Skin epidermis (tissue), 12 donors: ENCODE measurements at regions not wholly inside any gene's neighbourhood (a gene's known extent, or its start where the extent isn't known, plus 50 kb on each side); places are given as distances from the start of the nearest gene placed in this dataset.
A peak's percentile ranks its signal among the peaks of the same experiment; 100 is the strongest.

Experiments
- H3K27ac ChIP-seq, 21 experiments: fragments of 200-600 bp; sonication (generic) in 11 of 21; one replicate each; pipeline ENCODE4 v1.5.0; 2020; ENCODE audit warnings: mild to moderate bottlenecking in 3 of 21, inconsistent platforms in 2 of 21, moderate library complexity in 2 of 21
- H3K4me3 ChIP-seq, 7 experiments: fragments of 200-600 bp; sonication (generic) in 2 of 7; one replicate each; pipeline ENCODE4 v1.5.0; 2020; ENCODE audit warnings: inconsistent platforms in 2 of 7, mild to moderate bottlenecking in 2 of 7, moderate library complexity in 1 of 7

DNA sequence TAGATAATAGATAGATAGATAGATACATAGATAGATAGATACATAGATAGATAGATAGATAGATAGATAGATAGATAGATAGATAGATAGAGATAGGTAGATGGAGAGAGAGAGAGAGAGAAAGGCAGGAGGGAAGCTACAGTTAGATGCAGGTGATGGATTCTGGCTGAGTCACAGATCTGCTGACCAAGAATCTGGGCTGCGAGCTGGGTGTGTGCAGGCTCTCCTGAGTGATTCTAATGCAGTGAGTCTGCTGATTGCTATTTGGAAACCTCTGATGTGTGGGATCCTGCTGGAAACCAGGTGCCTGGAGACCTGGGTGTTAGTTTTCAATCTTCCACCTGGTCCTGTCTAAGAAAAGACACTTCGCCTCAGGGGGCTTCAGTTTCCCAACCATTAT lies 1441.8 kb downstream of the TBC1D22A start:
- no peak overlapping the region for H3K27ac ChIP-seq
- H3K4me3 ChIP-seq: no peak overlapping the region

DNA sequence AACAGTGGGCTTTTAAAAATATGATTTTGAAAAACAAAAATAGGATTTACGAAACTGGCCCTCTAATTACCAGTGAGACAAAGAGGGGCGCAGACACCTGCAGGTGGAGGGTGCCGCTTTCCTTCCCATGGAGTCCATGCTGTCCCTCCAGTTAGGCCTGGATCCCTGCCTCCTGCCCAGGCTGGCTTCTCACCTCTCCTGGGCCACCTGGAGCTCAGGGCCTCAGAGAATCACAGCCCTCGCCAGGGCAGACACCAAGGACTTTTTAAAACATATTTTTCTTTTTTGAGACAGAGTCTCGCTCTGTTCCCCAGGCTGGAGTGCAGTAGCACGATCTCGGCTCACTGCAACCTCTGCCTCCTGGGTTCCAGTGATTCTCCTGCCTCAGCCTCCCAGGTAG lies 1437.2 kb downstream of the TBC1D22A start:
- Histone ChIP-seq H3K4me3 (no peak overlapping the region), H3K27ac (no peak overlapping the region)

DNA sequence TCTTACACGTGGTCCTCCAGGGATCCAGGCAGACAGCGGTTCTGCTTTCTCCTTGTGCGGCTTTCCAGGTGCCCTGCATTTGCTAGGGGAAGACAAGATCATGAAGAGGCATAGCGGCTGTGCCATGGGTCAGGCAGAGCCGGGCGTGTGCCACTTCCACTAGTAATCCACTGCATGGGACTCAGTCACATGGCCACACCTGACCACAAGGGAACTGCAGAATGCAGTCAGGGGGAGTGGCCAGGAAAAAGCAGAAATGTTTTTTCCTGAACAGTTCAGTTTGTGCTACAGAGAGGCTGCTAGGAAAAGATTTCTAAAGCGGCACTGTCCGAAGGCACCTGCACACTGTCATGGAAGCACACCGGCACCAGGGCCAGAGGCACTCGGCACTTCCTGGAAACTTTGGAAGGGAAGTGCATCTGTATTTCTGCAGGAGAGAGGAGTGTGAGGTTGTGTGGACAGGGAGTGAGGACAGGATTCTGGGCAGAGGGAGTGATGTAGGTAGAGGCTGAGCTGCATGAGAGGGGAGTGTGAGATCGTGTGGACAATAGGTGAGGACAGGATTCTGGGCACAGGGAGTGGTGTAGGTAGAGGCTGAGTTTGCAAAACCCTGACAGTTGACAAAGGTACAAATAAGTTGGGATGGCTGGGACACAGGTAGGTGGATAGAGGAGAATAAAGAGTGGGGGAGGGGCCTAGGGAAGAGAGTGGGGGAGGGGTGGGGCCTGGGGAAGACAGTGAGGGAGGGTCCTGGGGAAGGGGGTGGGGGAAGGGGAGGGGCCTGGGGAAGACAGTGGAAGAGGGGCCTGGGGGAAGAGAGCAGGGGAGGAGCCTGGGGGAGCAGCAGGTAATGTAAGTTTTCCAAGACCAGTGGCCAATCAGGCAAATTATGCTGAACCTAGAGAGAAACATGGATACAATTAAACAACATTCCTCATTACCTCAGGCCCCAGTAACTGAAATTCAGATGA lies 1436.3 kb downstream of the TBC1D22A start:
- Histone ChIP-seq H3K27ac (no peak overlapping the region), H3K4me3 (no peak overlapping the region)

DNA sequence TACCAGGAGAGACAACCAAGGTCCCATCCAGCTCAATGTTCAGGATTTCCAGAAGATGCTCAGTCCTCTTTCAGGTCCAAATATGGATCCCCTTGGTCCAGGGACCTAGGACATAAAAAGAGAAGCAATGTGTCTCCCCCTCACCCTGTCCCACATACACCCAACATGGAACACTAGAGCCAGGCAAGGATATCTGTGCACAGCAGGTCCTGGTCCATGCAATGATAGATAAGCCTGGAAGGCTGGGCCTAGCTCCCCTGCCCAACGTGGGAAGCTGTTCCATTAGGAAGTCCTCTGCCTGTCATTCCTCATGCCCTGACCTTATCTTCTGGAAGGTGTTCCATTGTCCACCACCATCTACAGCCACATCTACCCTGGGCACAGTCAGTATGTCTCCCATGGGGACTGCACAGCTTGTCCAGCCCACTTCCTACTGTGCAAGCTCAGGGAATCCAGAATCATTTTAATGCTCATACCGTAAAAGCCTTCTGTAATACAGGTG lies 1434.8 kb downstream of the TBC1D22A start:
- Histone ChIP-seq H3K4me3 (no peak overlapping the region), H3K27ac (no peak overlapping the region)

DNA sequence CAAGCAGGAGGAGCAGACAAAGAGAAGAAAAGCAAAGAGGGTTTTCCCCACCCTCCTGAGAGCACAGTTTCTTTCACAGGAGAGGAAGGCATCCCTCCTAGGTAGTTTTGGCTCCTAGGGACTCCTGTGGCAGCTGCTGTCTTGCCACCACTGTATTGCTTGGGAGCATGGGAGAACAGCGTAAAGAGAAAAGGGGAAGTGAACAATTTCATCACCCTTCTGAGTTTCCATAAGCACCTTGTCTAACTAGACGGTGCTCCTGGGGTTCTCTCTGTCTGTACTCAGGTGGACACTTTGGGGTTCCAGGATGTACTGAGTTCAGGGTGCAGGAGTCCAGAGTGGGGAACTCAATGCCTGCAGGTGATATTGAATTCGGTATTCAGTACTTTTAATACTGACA lies 1430.5 kb downstream of the TBC1D22A start:
- H3K27ac ChIP-seq: no peak overlapping the region
- H3K4me3 ChIP-seq: no peak overlapping the region

DNA sequence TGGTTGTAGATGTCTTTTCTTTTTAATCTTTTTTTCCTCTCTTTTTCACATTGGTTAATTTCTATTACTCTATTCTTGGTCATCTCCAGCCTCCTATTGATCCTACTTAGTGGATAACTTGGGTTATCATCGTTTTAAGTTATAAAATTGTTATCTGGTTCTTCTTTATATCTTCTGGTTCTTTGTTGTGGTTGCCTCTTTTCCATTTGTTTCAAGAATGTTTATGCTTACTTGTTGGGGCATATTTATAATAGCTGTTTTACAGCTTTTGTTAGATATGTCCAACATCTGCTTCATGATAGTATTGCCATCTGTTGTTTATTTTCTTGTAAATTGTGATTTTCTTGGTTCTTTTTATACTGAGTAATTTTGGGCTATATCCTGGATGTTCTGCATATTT lies 1429.6 kb downstream of the TBC1D22A start:
- Histone ChIP-seq H3K27ac (no peak overlapping the region), H3K4me3 (no peak overlapping the region)

DNA sequence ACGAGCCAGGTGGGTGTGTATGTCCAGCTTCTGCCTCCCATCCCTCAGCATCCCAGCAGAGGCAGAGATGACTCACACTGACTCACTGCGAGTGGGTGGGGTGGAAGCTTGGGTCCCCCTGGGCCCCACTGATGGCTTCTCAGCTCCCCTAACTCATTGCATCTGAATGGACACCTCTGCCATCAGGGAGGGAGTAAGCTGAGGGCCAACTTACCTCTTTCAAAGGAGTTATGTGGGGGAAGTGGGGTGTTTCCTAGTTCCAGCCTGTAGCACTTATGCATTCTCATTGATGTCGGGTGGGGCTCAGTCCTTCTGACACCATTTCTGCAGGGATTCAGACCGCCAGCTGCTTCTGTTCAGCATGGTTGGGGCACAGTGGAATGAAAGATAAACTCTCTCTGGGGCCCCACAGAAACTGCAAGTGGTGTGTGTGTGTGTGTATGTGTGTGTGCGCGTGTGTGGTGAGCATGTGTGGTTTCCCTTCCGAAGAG lies 1425.8 kb downstream of the TBC1D22A start:
- Histone ChIP-seq H3K27ac (no peak overlapping the region), H3K4me3 (no peak overlapping the region)

DNA sequence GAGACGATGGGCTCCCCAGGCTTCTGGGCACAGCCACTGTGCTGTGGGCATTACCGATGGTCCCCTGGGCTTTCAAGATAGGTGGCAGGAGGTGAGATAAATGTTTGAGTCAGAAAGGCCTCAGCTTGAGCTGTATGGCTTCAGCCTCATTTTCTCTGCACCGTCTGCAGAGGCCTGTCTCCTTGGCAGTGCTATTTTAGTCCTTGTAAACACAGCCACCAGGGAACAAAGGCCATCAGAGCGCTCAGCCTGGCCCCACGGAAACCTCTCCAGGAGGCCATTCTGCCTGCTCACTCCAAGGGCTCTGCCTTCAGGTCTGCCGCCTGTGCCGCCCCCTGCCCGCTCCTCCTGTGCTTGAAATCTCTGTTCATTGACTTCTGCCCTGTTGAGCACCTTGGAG lies 1424.9 kb downstream of the TBC1D22A start:
- H3K27ac ChIP-seq: peak overlapping the region in 1 of 21 experiments; percentile 33
- H3K4me3 ChIP-seq: no peak overlapping the region

DNA sequence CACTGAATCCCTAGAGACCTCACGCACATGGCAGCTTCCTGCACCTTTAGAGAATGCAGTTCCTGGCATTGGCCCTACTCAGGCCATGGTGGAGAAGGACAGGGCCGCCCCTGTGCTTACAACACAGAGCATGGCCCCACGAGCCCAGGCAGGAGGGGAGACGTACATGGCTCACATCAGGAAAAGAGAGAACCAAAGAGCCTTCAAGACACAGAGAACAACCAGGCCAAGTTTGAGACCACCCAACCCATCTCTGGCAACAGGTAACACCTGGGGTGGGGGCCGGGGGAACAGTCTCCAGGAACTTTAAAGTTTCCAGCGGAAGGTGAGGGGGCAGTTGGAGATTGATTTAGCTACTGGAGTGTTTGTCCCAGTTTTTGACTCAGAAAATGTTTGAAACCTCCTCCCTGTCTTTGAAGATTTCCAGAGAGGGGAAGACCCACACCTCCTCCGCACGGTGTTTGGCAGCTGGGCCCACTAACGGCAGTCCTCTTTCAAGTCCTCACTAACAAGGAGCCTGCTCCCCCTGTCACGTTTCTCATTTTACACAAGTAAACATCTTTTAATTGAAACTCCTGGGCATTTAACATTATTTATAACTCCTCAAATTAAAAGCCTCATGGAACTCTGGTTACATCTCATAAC lies 1423.8 kb downstream of the TBC1D22A start:
- H3K4me3 ChIP-seq: no peak overlapping the region
- H3K27ac ChIP-seq: no peak overlapping the region

DNA sequence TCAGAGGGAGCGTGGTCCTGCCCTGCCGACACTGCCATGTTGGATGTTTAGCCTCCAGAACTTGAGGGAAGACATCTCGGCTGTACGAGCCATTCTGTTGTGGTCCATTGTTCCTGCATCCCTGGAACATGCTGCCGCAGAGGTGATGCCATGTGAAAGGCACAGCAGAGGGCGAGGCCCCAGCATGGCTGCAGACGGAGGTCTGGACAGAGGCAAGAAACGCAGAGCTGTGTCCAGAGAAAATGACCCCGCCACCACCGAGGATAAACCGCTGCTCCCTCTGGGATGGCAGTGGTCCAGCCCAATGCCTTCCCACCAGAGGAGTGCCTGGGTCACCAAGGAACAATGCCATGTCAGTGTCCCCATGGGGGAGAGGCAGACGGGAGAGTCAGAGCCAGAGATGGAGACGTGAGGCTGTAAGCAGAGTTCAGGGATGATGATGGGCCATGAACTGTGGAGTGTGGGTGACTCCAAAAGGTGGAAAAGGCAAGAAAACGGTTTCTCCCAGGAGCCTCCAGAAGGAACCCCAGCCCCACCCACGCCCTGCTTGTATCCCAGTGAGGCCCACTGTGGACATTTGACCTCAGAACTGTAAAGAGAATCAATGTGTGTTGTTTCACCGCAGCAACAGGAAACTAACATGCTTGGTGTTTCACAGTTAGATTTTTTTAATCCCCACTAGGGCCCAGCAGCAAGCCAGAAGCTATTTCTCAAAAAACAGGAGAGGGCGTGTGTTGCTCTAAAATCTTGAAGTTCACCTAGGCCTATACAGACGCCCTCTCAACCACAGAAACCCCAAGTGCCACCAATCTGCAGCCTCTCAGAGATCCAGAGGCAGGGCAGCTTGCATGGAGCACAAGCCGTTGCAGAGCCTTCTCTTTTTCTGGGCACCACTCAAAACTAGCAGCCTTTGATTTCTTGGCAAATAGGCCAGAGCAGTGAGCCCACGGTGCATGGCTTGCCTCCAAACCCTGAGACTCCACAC lies 1422.9 kb downstream of the TBC1D22A start:
- H3K27ac ChIP-seq: no peak overlapping the region
- H3K4me3 ChIP-seq: no peak overlapping the region

DNA sequence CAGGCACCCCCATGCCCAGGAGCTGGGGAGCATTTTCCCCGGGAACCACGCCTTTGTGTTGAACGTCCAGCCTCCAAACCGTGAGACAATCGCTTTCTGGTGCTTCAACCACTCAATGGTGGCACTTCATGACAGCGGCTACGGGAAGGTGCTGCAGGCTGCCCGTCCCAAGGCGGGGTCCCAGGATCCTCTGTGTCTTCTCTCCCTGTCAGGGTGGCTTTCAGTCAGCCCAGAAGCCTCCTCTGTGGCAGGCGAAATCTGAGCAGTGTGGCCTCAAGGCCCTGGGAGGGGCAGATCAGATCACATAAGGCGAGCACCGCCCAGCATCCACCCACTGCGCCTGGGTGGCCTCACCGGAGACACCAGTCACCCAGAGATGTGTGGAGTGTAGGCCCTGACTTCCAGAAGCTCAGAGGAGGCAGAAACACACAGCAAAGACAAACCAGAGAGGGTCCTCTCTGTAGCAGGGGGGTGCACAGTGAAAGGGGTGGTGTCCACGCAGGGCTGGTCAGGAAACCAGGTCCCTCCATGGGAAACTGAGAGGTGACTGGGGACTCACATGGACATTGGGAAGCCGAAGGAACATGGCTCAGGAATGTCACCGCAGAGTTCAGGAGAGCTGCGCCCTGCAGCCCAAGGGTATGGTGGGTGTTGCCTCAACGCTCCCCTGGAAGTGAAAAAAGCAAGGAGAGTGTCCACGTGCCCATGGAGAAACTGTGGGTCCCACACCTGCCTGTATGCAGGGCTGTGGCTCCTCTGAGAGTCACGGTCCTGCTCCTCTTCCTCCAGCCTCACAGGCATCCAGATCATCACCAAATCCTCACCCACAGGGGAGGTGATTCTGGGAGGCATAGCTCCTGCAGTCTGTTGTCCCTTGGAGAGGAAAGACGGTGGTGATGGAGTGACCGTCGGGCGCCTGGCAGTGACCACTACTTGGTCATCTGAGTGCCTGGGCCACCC lies 1420.7 kb downstream of the TBC1D22A start:
- Histone ChIP-seq H3K4me3 (no peak overlapping the region), H3K27ac (no peak overlapping the region)

DNA sequence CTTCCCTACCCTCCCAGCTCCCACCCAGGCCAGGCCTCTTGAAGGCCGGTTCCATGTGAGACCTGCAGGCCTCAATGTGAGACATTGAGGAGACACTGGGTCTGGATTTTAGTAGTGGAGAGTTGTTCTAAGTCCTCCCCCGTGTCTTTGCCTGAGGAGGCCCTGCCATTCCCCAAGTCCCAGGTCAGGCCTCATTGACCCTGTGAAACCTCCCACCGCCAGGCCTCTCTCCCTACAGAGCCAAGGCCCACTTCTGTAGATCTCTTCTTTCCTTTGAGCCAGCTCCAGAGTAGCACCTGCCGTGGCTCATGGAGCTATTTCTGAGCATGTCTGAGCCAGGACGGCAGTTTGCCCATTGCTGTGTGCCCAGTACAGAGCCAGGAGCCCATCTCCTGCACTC lies 1419.6 kb downstream of the TBC1D22A start:
- H3K4me3 ChIP-seq: no peak overlapping the region
- H3K27ac ChIP-seq: no peak overlapping the region

DNA sequence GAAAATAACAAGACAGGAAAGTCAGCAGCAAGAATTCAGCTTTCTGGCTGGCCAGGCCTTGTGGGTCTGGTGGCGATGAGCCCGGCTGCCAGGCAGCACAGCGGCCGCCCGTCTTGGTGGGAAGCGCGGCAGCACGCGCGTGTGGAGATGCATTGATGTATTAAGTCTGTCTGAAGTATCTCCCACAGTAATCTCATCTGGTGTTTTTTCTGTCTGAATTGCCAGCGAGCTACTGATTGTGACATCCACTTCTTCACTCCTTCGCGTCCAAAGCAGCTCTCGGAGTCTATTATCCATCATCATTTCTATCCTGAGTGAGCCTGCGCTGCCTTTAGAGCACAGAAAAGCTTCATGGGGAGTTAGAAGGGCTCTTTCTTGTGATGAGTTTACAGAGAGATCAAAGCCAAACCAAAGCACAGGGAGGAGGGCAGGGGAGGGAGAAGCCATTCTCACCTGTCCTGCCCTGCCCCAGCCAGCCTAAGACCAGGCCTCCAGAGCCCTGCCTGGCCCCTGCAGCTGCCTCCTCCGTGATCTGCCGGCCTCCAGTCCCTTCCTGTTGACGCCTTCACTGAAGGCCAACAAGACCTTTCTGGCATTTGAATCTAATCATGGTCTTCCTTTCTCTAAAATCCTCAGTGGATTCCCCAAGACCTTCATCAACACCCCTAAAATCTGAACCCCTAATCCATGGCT lies 1419.0 kb downstream of the TBC1D22A start:
- Histone ChIP-seq H3K27ac (no peak overlapping the region), H3K4me3 (no peak overlapping the region)

DNA sequence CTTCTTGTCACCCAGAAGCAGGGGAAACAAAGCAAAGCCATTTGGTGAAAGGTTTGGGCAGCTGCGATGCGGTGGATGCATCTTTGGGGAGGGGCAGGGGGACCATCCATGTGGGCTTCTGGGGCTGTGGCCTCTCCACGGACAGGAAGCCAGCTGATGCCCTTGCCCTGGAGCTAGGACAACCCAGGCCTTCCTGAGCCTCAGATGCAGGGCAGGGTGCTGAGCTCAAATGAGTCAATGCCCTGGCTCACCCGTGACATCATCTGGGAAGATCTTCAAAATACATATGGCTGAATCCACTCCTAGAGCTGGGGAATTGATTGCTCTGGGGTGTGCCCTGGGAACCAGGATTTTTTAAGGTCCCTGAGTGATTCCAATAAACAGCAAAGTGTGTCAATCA lies 1418.2 kb downstream of the TBC1D22A start:
- no peak overlapping the region for H3K27ac ChIP-seq
- H3K4me3 ChIP-seq: no peak overlapping the region

DNA sequence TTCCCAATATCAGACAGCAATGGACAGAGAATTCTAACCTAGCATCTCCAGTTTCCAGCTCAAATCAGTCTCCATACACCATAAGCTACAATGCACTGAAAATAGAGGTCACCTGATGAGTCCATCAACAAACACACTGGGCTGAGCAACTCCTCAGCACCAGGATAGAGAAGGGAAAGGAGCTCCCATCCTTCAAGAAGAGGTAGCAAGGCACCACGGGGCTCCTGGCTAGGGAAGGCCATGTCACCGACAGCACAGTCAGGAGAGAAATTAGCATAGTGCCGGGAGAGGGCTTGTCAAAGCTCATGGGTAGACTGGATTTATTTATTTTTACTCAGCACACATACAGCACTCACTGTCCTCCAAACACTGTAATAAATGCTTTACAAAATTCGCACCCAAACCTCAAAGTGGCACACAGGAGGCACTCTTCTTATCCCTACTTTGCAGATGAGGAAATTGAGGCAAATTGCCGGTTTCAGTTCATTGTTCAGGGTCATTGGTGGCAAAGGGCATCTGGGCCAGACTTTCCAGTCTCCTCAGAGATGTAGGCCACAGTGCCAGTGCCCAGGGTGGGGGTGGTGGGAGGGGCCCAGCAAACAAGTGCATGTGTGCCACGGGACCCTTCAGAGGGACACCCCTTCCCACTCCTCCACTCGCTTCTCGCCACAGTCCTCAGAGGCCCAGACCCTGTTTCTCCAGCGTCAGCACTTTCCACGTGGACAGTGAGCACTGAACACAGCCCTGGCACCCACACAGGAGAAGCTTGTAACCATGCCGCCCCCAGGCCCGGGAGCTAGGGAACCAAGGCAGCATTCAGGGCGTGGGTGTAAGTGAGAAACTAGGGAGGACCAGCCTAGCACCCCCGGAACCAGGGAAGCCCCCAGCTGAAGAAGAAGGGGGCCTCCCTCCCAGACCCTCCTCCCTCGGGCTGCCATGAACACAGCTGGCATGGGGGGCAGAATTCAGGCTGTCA lies 1417.4 kb downstream of the TBC1D22A start:
- no peak overlapping the region for H3K27ac ChIP-seq
- H3K4me3 ChIP-seq: no peak overlapping the region

DNA sequence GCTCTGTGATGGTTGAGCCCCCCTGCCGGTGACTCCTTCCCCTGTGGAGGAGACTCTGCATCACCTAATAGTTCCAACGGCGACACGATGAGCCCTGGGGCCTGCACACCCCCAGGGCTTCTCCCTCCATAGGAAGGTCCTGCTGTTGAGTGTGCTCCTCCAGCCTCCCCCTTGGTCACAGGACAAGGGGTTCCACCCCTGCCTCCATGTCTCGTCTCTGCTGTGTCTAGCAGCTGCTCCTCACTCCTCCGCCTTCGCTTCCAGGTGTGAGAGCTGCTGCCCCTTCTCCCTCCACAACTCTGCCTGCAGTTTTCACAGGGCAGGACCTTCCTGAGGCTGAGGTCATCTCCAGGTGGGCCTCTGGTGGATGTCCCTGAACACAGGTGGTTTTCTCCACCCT lies 1416.1 kb downstream of the TBC1D22A start:
- no peak overlapping the region for H3K4me3 ChIP-seq
- no peak overlapping the region for H3K27ac ChIP-seq

DNA sequence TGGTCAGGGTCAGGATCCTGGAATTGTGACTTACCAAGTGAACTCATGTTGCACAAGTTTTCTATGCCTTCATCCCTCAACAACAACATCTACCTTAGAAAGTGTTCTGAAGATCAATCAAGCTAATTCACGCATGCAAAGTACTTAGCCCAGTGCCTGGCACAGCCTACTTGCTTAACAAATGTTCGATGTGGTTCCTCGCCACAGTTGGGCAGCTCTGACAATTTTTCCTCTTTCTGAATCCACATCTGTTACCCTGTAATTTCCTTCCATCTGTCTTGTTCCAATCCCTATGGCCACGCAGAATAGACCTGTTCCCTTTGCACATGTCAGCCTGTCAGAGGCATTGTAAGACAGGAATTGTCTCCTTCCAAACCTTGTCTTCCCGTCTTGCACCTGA lies 1415.2 kb downstream of the TBC1D22A start:
- Histone ChIP-seq H3K27ac (no peak overlapping the region), H3K4me3 (no peak overlapping the region)
